ENCODE measurements at regions not wholly inside any gene's neighbourhood (a gene's known extent, or its start where the extent isn't known, plus 50 kb on each side); places are given as distances from the start of the nearest gene placed in this dataset.

- no peak overlapping the region for H3K4me3 ChIP-seq
- no peaks in the 10 kb centered on the region for H3K36me3 ChIP-seq
- H3K9me3 ChIP-seq = peaks cover 0 to 13% (median 0%) of the 10 kb centered on the region in 4 donors
- peak in 1 of 3 donors; percentile 44 for DNase-seq
- H3K27ac ChIP-seq = no peak overlapping the region
- no peaks in the 10 kb centered on the region for H3K4me1 ChIP-seq
- no peaks in the 10 kb centered on the region for H3K27me3 ChIP-seq
- TF ChIP-seq POLR2A (IDR thresholded peaks at IDR 0.05) (no peak), CTCF (IDR thresholded peaks at IDR 0.05) (no peak)
Observed at GRCh38 chr7:391961-392524, 102.1 kb downstream of the FOXL3 start.

- H3K9me3 ChIP-seq = peaks cover 0 to 14% (median 0%) of the 10 kb centered on the region in 4 donors
- no peaks in the 10 kb centered on the region for H3K27me3 ChIP-seq
- no peak overlapping the region for H3K4me3 ChIP-seq
- no peak for DNase-seq
- TF ChIP-seq CTCF (IDR thresholded peaks at IDR 0.05) = no peak
- no peak for TF ChIP-seq POLR2A (IDR thresholded peaks at IDR 0.05)
- no peak overlapping the region for H3K27ac ChIP-seq
- H3K36me3 ChIP-seq = no peaks in the 10 kb centered on the region
- no peaks in the 10 kb centered on the region for H3K4me1 ChIP-seq
Observed at GRCh38 chr7:392822-393221, 102.9 kb downstream of the FOXL3 start.

GRCh38 chr7:395643-396042 is 105.7 kb downstream of the FOXL3 start:
- no peak for DNase-seq
- TF ChIP-seq POLR2A (IDR thresholded peaks at IDR 0.05) = no peak
- TF ChIP-seq CTCF (IDR thresholded peaks at IDR 0.05) = no peak
- H3K27ac ChIP-seq = no peak overlapping the region
- no peaks in the 10 kb centered on the region for H3K36me3 ChIP-seq
- no peak overlapping the region for H3K4me3 ChIP-seq
- peaks cover 0 to 23% (median 0%) of the 10 kb centered on the region in 4 donors for H3K9me3 ChIP-seq
- H3K4me1 ChIP-seq = no peaks in the 10 kb centered on the region
- no peaks in the 10 kb centered on the region for H3K27me3 ChIP-seq

- no peaks in the 10 kb centered on the region for H3K4me1 ChIP-seq
- no peak for DNase-seq
- H3K27ac ChIP-seq = no peak overlapping the region
- peaks cover 0 to 23% (median 0%) of the 10 kb centered on the region in 4 donors for H3K9me3 ChIP-seq
- no peaks in the 10 kb centered on the region for H3K27me3 ChIP-seq
- H3K36me3 ChIP-seq = no peaks in the 10 kb centered on the region
- TF ChIP-seq CTCF (IDR thresholded peaks at IDR 0.05) = no peak
- no peak for TF ChIP-seq POLR2A (IDR thresholded peaks at IDR 0.05)
- no peak overlapping the region for H3K4me3 ChIP-seq
Observed at GRCh38 chr7:398888-399287, 108.9 kb downstream of the FOXL3 start.

- Histone ChIP-seq H3K9me3 (peaks cover 0 to 21% (median 0%) of the 10 kb centered on the region in 4 donors), H3K27me3 (no peaks in the 10 kb centered on the region), H3K4me1 (no peaks in the 10 kb centered on the region), H3K36me3 (no peaks in the 10 kb centered on the region), H3K4me3 (no peak overlapping the region), H3K27ac (no peak overlapping the region)
- DNase-seq = no peak
- TF ChIP-seq CTCF (IDR thresholded peaks at IDR 0.05) = no peak
- no peak for TF ChIP-seq POLR2A (IDR thresholded peaks at IDR 0.05)
Observed at GRCh38 chr7:400901-401485, 111.0 kb downstream of the FOXL3 start.
